HG03095 (cell line): ENCODE measurements at regions not wholly inside any gene's neighbourhood (a gene's known extent, or its start where the extent isn't known, plus 50 kb on each side); places are given as distances from the start of the nearest gene placed in this dataset.

Source experiments
- ATAC-seq: cut with Tn5 transposase; IDR thresholded peaks from one replicate; pipeline ENCODE4 v1.9.1; 2021; ENCODE audit warnings: moderate library complexity; ENCODE audit not compliant: unreplicated experiment

GRCh38 chr5:8606231-8606630, 737.3 kb downstream of the MTRR start:
- ATAC-seq: no peak

- ATAC-seq: no peak
These were observed 742.1 kb downstream of the MTRR start for GRCh38 chr5:8611067-8611466.

DNA sequence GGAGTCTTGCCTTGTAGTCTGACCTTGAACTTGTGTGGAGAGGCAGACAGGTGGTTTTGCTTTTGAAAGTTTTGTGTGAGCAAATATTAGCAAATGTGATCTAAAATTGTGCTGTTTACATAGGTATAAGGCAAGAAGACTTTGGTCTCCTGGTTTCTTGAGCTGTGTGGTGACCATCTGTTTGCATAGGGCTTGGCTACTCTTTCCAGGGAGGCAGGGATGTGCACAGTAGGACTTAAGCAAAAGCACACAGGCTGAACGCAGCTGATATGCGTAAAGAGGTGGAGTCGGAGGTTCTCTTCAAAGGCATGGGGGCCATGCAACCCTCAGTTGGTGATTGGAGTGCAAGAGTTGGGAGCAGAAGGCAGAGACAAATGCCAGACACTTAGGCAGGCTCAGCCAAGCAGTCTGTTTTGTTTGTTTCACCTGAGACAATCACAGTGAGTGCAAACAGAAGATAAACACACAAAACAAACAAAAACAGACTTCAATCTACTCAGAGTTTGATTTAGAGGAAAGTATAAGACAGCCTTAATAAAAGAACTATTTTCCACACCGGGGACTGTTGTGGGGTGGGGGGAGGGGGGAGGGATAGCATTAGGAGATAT, 744.2 kb downstream of the MTRR start:
- ATAC-seq: no peak

DNA sequence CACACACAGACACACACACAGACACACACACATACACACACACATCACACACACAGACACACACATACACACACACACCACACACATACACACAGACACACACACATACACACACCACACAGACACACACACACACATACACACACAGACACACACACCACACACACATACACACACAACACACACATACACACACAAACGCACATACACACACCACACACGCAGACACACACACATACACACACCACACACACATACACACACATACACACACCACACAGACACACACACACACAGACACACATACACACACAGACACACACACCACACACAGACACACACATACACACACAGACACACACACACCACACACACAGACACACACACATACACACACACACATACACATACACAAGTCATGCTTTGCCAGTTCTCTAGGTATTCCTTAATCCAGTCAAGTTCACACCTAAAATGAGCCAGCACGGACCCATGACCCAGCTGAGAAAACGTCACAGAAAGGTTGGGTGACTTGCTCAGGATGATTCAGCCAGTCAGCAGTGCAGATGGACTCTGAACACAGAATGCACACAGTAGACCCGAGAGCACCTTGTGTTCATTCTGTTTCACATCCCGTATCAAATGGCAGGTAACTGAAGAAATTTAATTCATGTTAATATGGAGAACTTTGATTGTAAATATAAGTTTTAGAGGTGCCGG, 746.4 kb downstream of the MTRR start:
- ATAC-seq: no peak

- ATAC-seq: no peak
These were observed 759.6 kb downstream of the MTRR start for GRCh38 chr5:8628521-8628920.

- ATAC-seq: no peak
These were observed 764.3 kb downstream of the MTRR start for GRCh38 chr5:8633259-8633658.

DNA sequence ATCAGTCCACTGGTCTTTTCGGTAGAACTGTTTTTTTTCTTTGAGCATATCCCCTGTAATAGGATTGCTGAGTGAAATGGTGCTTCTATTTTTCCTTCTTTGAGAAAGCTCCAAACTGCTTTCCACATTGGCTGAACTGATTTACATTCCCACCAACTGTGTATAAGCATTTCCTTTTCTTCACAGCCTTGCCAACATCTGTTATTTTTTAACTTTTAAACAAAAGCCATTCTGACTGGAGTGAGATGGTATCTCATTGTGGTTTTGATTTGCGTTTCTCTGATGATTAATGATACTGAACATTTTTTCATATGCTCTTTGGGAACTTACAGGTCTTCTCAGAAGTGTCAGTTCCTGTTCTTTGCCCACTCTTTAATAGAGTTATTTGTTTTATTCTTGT, 764.7 kb downstream of the MTRR start:
- no peak for ATAC-seq

- ATAC-seq: no peak
These were observed 765.3 kb downstream of the MTRR start for GRCh38 chr5:8634219-8634618.

GRCh38 chr5:8641786-8642505, 773.0 kb downstream of the MTRR start:
- no peak for ATAC-seq

GRCh38 chr5:8644377-8644776, 775.4 kb downstream of the MTRR start:
- ATAC-seq: no peak

- ATAC-seq: no peak
These were observed 778.2 kb downstream of the MTRR start for GRCh38 chr5:8647111-8647510.

DNA sequence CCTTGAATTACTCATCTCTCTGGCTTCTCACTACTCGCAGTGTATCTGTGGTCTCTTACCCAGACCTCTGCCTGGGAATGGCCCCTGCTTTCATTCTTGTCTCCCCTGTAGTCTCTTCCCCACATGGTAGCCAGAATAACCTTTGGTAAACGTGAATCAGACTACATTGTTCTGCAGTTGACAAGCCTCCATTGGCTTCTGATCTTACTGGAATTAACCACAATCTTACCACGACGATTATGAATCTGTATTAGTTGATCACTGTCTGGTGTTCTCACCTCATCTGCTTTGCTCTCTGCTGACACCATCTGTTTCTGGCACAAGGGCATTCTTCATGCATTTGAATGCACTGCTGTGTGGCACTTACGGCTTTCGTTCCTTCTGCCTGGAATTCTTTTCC, 781.2 kb downstream of the MTRR start:
- no peak for ATAC-seq

GRCh38 chr5:8660133-8660893, 791.4 kb downstream of the MTRR start:
- no peak for ATAC-seq

GRCh38 chr5:8663374-8663773, 794.4 kb downstream of the MTRR start:
- no peak for ATAC-seq

DNA sequence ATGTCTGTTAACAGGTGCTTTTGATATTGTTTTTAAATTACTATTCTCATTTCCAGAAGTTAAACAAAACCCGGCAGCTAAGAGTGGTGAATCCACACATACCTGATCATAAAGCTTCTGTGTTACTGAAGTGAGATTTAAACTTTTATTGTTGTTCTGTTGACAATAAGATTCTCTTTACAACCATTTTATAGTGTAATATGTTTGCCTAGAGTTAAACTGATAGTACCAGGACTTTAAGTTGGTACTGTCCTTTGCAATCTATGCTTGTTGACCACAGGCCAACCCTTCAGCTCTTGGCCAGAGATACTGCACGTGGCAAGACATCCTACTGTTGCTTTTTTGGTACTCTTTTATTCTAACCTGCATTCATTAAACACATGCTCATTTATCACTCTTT, 806.2 kb downstream of the MTRR start:
- no peak for ATAC-seq

DNA sequence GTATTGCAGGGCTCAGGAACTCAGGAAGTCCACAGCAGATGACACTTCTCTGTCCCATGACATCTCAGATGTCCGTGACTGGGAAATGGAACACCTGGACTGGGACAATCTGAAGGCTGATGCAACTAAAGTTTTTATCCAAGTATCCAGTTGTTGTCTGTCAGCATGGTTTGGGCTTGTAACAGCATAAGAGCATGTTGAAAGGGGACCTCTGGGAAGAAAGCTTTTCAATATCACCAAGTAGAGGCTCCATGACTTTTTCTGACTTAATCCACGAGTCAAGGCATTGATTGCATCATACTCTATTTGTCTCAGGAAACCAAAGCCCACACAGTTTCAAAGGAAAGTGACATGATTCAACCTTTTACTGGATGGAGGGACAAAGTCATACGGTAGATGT, 807.7 kb downstream of the MTRR start:
- ATAC-seq: no peak

DNA sequence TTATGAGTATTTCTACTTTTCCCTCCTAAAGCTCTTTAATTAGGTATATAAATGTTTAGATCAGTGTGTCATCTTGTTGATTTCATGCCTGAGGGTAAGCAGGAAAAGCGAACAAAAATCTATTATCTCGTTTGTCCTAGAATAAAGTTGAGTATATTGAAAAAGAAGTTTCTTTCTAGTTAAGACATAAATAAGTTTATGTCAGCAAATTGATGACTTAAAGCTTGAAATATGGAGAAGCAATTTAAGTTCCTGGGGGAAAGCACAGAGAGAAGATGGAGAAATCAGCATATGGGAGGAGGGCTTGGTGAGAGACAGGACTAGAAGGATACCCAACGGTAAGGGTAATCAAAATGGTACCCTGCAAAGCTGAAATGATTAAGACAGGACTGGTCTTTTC, 813.4 kb downstream of the MTRR start:
- no peak for ATAC-seq

DNA sequence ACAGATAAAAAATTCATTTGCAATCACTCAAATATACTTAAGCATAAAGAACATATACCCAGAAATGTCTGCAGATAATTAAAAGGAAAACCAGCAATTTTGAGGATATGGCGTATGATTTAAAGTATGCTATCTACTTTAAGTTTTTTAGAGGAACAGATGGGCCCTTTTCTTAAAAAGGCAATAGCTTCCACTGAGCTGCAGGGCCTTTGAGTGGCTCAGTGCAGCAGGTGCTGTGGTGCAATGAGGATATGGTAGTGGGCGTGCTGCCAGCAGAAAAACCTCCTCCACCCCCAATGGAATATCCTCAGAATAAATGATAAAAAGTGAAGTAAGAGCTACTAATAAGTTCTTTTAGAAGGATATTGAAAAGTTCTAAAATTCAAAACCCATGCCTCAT, 814.5 kb downstream of the MTRR start:
- no peak for ATAC-seq

DNA sequence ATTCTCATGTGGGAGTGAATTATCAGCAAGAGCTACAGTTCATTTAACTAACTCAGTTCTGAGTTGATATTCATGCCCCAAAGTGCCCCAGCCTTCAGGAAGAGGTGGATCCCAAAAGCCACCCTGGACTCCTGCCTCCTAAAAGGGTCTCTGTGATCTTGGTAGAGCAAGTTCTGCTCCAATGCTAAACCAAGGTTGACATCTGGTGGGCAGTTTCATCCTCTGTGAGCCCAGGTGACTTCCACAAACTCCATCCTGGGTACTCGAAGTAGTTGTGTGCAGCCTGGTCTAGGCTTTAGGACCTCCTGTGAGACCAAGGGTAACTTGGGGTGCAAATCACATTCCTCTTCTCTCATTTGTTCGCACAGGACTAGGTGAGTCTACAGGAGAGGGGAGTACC, 816.8 kb downstream of the MTRR start:
- no peak for ATAC-seq

DNA sequence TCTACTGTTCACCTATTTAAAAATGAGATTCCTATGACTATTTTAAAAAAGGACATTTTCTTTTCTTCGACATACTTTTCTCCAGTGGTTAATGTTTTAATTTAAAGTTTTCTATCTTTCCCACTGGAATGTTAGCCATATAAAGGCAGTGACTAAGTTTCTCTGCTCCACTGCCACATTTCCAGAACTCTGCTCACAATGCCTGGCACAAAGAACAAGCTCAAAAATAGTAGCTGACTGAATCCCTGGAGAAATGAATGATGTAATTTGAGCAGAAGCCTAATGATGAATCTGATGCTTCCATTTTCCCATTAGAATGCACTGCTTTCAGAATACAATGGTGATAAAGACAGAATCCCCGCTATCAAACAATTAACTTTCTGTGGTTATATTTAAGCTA, 817.8 kb downstream of the MTRR start:
- ATAC-seq: no peak

DNA sequence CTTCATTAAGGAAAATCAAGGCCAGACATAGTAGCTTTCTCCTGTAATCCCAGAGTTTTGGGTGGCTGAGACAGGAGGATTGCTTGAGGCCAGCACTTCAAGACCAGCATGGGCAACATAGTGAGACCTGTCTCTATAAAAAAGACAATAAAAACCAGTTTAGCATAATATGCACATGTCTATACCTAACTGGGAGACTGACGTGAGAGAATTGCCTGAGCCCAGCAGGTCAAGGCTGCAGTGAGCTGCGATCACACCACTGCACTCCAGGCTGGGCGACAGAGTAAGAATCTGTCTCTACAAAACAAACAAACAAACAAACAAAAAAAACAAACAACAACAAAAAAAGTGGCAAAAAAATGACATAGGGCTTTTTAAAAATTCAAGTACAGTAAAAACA, 820.8 kb downstream of the MTRR start:
- no peak for ATAC-seq

DNA sequence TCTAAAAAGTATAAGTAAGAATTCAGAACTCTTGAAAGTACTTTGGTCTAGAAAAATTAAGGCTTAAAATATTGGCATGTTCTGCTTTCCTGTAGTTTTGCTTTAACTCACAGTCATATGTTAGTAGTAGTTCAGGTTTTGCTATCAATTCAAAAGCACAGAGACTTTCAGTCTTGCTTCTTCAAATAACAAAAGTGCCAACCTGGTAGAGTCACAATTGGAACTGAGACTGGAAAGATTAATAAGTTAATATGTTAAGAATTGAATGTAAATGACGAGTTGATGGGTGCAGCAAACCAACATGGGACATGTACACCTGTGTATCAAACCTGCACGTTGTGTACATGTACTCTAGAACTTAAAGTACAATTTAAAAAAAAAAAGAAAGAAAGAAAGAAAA, 822.3 kb downstream of the MTRR start:
- ATAC-seq: no peak
